Chondrocyte (in vitro differentiated cells): ENCODE measurements at regions not wholly inside any gene's neighbourhood (a gene's known extent, or its start where the extent isn't known, plus 50 kb on each side); places are given as distances from the start of the nearest gene placed in this dataset.
A peak's percentile ranks its signal among the peaks of the same experiment; 100 is the strongest.
"Not testable (repeated sequence)": the region's sequence is repeated elsewhere in the genome, so short reads cannot be mapped to it uniquely, and the experiment has no call there.

Experiments
- DNase-seq: peaks from one replicate; pipeline ENCODE4 v3.0.0; 2021; ENCODE audit warnings: mixed read lengths, low spot score
- H3K27ac Mint-ChIP-seq: one replicate; pipeline ENCODE4 v1.8.0; 2021; ENCODE audit warnings: mild to moderate bottlenecking, moderate library complexity, mixed read lengths; ENCODE audit not compliant: unreplicated experiment
- H3K27me3 Mint-ChIP-seq: 2 replicates; pipeline ENCODE4 v1.8.0; 2021; ENCODE audit warnings: low read depth, mixed read lengths
- H3K36me3 Mint-ChIP-seq: 2 replicates; pipeline ENCODE4 v1.8.0; 2021; ENCODE audit warnings: low read depth, mixed read lengths
- H3K4me1 Mint-ChIP-seq: 2 replicates; pipeline ENCODE4 v1.8.0; 2021; ENCODE audit warnings: low read depth, mild to moderate bottlenecking, mixed read lengths
- H3K4me3 Mint-ChIP-seq: one replicate; pipeline ENCODE4 v1.8.0; 2021; ENCODE audit warnings: mild to moderate bottlenecking, moderate library complexity, mixed read lengths; ENCODE audit not compliant: unreplicated experiment
- H3K9me3 Mint-ChIP-seq: 2 replicates; pipeline ENCODE4 v1.8.0; 2021; ENCODE audit warnings: low read depth, mixed read lengths
- CTCF ChIP-seq: fragments of 200-600 bp; sonication (generic); IDR thresholded peaks from 2 replicates; pipeline ENCODE4 v1.5.0; 2021; ENCODE audit warnings: antibody characterized with exemption, mild to moderate bottlenecking, moderate library complexity

- H3K27me3 Mint-ChIP-seq: no peaks in the 10 kb centered on the region
- no peak overlapping the region for H3K4me3 Mint-ChIP-seq
- DNase-seq: no peak
- H3K36me3 Mint-ChIP-seq: peaks cover 4% of the 10 kb centered on the region
- TF ChIP-seq CTCF: no peak
- H3K9me3 Mint-ChIP-seq: peaks cover 11% of the 10 kb centered on the region
- H3K4me1 Mint-ChIP-seq: peaks cover 47% of the 10 kb centered on the region
- H3K27ac Mint-ChIP-seq: no peak overlapping the region
Observed at GRCh38 chr21:38628349-38628748, 130.1 kb upstream of the ERG start.

GRCh38 chr21:38631206-38631605, 132.9 kb upstream of the ERG start:
- peaks cover 6% of the 10 kb centered on the region for H3K36me3 Mint-ChIP-seq
- peaks cover 53% of the 10 kb centered on the region for H3K4me1 Mint-ChIP-seq
- H3K4me3 Mint-ChIP-seq: peak overlapping the region; percentile 53
- H3K27ac Mint-ChIP-seq: peak overlapping the region; percentile 97
- no peaks in the 10 kb centered on the region for H3K27me3 Mint-ChIP-seq
- H3K9me3 Mint-ChIP-seq: peaks cover 11% of the 10 kb centered on the region
- TF ChIP-seq CTCF: no peak
- no peak for DNase-seq

GRCh38 chr21:38631676-38632075, 133.4 kb upstream of the ERG start:
- no peak for TF ChIP-seq CTCF
- Mint-ChIP-seq H3K27me3 (no peaks in the 10 kb centered on the region), H3K4me1 (peaks cover 56% of the 10 kb centered on the region), H3K4me3 (peak overlapping the region; percentile 53), H3K27ac (peak overlapping the region; percentile 97), H3K36me3 (peaks cover 6% of the 10 kb centered on the region), H3K9me3 (peaks cover 11% of the 10 kb centered on the region)
- no peak for DNase-seq

- Mint-ChIP-seq H3K9me3 (peaks cover 4% of the 10 kb centered on the region), H3K27ac (no peak overlapping the region), H3K4me3 (no peak overlapping the region), H3K36me3 (peaks cover 13% of the 10 kb centered on the region), H3K27me3 (peaks cover 2% of the 10 kb centered on the region), H3K4me1 (peaks cover 33% of the 10 kb centered on the region)
- no peak for TF ChIP-seq CTCF
- no peak for DNase-seq
Observed at GRCh38 chr21:38637161-38637560, 138.9 kb upstream of the ERG start.

- H3K4me3 Mint-ChIP-seq: no peak overlapping the region
- TF ChIP-seq CTCF: no peak
- DNase-seq: no peak
- peaks cover 4% of the 10 kb centered on the region for H3K9me3 Mint-ChIP-seq
- H3K36me3 Mint-ChIP-seq: peaks cover 14% of the 10 kb centered on the region
- peaks cover 53% of the 10 kb centered on the region for H3K4me1 Mint-ChIP-seq
- peaks cover 2% of the 10 kb centered on the region for H3K27me3 Mint-ChIP-seq
- H3K27ac Mint-ChIP-seq: no peak overlapping the region
Observed at GRCh38 chr21:38639571-38640354, 141.5 kb upstream of the ERG start.

GRCh38 chr21:38640355-38640742, 142.1 kb upstream of the ERG start:
- not testable (repeated sequence) for H3K9me3 Mint-ChIP-seq, H3K27me3 Mint-ChIP-seq, H3K27ac Mint-ChIP-seq, DNase-seq, H3K4me3 Mint-ChIP-seq
- Mint-ChIP-seq H3K36me3 (peaks cover 14% of the 10 kb centered on the region), H3K4me1 (peaks cover 53% of the 10 kb centered on the region)
